Suprapubic skin (tissue), 3 donors: ENCODE measurements at regions not wholly inside any gene's neighbourhood (a gene's known extent, or its start where the extent isn't known, plus 50 kb on each side); places are given as distances from the start of the nearest gene placed in this dataset.

Source experiments
- POLR2A ChIP-seq, 2 donors: fragments of 450-650 bp; IDR thresholded peaks; one replicate each; pipeline ENCODE4 v1.6.1; 2017; ENCODE audit warnings: antibody characterized with exemption in 2 of 2, mild to moderate bottlenecking in 2 of 2, moderate library complexity in 2 of 2
- TF ChIP-seq, protein P1 (sequence below), 2 donors: fragments of 200-600 bp in 1 of 2; fragments of 450-650 bp in 1 of 2; sonication (generic) in 1 of 2; IDR thresholded peaks; one replicate each; pipeline ENCODE4 v1.5.1; 2016 to 2019; ENCODE audit warnings: antibody characterized with exemption in 2 of 2, mild to moderate bottlenecking in 1 of 2, moderate library complexity in 1 of 2

GRCh38 chr7:53520841-53521240 lies 485.4 kb downstream of the POM121L12 start:
- no peak for TF ChIP-seq POLR2A (IDR thresholded peaks at IDR 0.05)
- TF ChIP-seq, protein P1, sequence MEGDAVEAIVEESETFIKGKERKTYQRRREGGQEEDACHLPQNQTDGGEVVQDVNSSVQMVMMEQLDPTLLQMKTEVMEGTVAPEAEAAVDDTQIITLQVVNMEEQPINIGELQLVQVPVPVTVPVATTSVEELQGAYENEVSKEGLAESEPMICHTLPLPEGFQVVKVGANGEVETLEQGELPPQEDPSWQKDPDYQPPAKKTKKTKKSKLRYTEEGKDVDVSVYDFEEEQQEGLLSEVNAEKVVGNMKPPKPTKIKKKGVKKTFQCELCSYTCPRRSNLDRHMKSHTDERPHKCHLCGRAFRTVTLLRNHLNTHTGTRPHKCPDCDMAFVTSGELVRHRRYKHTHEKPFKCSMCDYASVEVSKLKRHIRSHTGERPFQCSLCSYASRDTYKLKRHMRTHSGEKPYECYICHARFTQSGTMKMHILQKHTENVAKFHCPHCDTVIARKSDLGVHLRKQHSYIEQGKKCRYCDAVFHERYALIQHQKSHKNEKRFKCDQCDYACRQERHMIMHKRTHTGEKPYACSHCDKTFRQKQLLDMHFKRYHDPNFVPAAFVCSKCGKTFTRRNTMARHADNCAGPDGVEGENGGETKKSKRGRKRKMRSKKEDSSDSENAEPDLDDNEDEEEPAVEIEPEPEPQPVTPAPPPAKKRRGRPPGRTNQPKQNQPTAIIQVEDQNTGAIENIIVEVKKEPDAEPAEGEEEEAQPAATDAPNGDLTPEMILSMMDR (IDR thresholded peaks at IDR 0.05): no peak
